GM19324 (cell line): ENCODE measurements at regions not wholly inside any gene's neighbourhood (a gene's known extent, or its start where the extent isn't known, plus 50 kb on each side); places are given as distances from the start of the nearest gene placed in this dataset.
"Not testable (repeated sequence)": the region's sequence is repeated elsewhere in the genome, so short reads cannot be mapped to it uniquely, and the experiment has no call there.

Experiments
- ATAC-seq: cut with Tn5 transposase; IDR thresholded peaks from one replicate; pipeline ENCODE4 v1.9.1; 2021; ENCODE audit warnings: mild to moderate bottlenecking, moderate library complexity; ENCODE audit not compliant: unreplicated experiment, low FRiP score

GRCh38 chr2:47964277-47964676 lies 58.0 kb upstream of the FBXO11 start:
- ATAC-seq: no peak

DNA sequence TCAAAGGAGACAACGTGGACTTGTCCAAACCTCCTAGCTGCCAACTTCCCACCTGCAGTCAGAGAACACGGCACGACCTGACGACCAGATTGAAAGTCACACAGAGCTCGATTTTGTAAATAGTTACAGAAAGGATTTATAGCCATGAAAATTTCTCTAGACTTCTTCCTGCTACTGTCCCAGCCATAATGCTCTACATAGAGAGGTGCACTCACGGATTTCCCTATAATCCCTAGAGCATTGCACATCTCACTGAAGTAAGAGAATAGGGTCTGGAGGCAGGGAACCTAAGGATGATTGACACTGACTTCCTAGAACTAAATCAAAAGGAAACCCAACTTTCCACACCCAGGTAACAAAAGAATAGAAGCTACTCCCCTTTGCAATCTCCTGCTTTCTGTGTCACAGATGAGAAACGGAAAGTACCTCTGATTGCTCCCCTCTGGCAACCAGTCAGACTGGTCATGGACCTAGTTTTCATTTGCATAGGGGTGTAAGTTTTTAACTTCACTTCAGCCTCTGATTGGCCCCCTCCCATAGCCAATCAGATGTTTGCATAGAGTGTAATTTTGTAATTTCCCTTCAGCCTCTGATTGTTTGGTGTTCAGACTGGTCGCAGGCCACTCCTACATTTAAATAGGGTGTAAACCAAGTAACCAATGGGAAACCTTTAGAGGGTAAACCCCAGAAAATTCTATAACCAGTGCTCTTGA lies 58.6 kb upstream of the FBXO11 start:
- no peak for ATAC-seq

GRCh38 chr2:47976728-47977127 lies 70.4 kb upstream of the FBXO11 start:
- ATAC-seq: not testable (repeated sequence)

- no peak for ATAC-seq
Observed at GRCh38 chr2:47984041-47984440, 77.7 kb upstream of the FBXO11 start.

DNA sequence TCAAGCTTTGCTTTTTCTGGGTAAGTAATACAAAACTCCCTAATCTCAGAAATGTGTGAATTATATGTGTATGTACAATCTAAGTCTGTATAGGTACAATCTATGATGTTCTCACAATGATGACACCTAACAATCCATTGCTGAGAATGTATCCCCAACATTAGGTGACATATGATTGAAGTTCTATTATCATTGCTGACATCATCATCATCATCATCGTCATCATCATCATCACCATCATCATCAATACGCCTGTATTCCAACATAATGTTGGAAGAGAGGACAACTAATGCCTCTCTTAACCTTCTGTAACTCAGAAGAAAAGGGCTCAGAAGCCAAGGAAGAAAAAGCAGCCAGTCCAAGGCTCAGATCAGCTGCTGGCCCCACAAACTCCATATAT lies 84.2 kb upstream of the FBXO11 start:
- no peak for ATAC-seq

DNA sequence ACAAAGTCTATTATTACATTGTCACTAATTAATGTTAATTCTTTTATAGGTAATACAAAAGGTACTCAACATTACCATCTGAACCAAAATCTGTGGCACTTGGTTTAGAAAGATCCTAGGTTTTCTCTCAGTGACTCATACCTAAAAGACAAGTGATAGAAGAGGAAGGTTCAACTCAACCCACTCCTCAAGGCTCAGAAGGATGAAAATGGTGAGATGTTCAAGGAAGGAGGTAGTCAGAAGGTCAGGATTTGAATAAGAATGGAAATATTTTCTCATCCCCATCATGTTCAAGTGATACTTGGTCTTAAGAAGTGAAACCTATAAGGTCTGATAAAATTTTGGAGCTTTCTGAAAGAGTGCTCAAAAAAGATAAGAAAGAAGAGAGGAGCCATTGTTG lies 86.4 kb upstream of the FBXO11 start:
- ATAC-seq: no peak

- ATAC-seq: no peak
Observed at GRCh38 chr2:47996808-47997207, 90.5 kb upstream of the FBXO11 start.

DNA sequence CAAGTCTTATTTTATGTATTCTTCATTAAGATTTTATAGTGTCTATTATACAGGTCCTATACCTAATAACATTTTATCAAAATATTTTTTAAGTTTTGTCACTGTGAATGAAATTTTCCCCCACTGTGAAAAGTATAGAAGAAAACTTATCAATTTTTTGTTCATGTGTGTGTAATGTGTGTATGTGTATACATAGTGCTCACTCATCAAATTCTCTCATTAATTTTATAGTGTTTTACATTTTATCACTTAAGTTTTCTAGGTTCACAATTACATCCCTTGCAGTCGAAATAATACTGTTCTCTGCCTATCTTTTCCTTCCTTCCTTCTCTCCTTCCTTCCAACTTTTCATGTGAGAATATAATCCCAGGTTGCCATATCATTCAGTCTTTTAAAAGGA lies 93.2 kb upstream of the FBXO11 start:
- no peak for ATAC-seq

DNA sequence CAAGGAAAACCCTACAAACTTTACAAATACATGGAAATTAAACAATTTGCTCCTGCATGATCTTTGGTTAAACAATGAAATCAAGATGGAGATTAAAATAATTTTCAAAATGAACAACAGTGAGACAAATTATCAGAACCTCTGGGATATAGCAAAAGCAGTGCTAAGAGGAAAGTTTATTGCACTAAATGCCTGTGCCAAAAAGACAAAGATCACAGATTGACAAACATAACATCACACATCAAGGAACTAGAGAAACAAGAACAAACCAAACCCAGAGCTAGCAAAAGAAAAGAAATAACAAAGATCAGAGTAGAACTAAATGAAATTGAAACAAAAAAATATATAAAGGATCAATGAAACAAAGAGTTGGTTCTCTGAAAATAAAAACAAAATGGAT lies 95.2 kb upstream of the FBXO11 start:
- no peak for ATAC-seq

DNA sequence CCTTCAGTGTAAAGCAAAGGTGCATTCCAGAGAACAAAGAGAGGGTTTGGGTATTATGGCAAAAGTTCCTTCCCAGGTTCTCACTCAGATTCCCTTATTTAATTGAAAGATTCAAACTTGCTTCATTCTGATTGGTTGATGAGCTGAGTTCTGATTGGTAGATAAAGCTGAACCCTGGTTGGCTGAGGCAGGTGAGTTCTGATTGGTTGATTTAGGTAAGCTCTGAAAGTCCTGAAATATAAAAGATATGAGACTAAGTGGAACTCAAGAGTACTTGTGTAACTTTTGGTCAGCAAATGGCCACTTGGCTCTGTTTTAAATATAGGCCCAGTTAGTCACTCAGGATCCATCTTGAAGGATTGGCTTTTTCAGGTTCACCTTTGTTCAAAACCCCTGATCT lies 99.8 kb upstream of the FBXO11 start:
- no peak for ATAC-seq

- no peak for ATAC-seq
Observed at GRCh38 chr2:48007699-48008268, 101.5 kb upstream of the FBXO11 start.

GRCh38 chr2:48009256-48009655 lies 103.0 kb upstream of the FBXO11 start:
- no peak for ATAC-seq

GRCh38 chr2:48015421-48015820 lies 109.1 kb upstream of the FBXO11 start:
- ATAC-seq: no peak

DNA sequence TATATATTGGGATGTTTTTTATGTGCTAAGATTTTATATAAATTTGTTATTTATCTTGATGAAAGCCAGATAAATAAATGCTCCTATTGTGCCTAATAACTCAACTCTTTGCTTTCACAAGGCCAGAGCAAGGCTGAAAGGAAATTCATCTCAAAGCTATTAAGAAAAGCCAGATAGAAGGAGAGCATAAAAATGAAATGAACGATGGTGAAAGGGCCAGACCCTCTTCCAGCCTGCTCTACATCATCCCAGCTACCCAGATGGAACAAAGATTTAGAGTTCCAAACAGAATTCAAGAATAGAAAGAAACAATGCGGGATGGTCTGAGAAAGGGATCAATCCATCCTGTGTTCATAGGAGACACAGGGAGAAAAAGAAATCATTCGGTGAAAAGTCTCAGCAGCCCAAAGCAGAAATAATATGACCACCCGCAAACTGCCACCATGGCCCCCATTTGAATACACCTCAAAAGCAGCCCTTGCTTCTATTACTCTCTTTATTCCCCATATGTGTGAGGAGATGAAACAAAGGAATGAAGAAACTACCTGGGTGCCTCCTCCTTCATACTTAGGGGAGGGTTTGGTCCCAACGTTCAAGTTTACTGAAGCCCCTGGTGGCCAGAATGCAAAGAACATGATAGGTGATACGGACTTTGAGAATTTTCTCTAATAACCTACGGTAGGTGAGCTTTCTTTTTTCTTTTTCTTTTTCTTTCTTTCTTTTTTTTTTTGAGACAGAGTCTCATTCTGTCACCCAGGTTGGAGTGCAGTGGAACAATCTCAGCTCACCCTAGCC lies 110.1 kb upstream of the FBXO11 start:
- no peak for ATAC-seq

- ATAC-seq: no peak
Observed at GRCh38 chr2:48017136-48017535, 110.8 kb upstream of the FBXO11 start.

DNA sequence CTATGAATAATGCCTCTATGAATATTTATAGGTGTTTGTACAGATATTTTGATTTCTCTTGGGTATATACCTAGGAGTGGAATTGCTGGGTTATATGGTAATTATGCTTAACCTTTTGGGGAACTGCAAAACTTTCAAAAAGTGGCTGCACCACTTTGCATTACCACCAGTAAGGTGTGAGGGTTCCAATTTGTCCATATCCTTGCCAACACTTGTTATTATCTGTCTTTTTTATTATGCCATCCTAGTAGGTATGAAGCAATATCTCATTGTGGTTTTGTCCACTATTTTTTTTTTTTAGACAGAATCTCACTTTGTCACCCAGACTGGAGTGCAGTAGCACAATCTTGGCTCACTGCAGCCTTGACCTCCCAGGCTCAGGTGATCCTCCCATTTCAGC lies 112.2 kb upstream of the FBXO11 start:
- ATAC-seq: no peak

DNA sequence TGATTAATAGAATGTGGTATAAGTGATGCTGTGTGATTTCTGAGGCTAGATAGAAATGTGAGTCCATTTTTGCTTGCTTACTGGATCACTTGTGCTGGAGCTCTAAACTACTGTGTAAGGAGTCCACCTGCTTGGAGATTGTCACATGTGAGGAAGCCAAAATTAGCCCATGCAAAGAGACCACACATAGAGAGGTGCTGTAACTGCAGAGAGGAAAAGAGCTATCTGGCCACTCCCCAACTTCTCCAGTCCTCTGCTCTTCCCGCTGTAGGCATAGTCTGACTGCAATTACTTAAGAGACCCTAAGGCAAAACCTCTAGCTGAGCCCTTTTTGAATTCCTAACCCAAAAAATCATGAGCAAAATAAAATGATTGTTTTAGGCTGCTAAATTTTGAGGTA lies 120.6 kb upstream of the FBXO11 start:
- ATAC-seq: no peak

DNA sequence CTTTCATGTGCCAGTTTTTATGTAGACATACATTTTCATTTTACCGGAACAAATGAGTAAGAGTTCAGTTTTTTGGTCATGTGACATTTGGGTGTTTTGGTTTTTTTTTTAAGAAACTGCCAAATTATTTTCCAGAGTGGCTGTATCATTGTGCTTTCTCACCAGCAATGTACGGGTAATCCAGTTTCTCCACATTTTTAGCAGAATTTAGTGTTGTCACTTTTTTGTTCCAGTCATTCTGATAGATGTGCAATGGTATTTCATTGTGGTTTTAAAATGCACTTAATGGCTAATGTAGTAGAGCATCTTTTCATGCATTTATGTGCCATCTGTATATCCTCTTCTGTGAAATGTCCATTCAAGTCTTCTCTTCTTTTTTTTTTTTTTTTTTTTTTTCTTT lies 126.5 kb upstream of the FBXO11 start:
- no peak for ATAC-seq

GRCh38 chr2:48034295-48034694 lies 128.0 kb upstream of the FBXO11 start:
- no peak for ATAC-seq

GRCh38 chr2:48036312-48036711 lies 130.0 kb upstream of the FBXO11 start:
- no peak for ATAC-seq

DNA sequence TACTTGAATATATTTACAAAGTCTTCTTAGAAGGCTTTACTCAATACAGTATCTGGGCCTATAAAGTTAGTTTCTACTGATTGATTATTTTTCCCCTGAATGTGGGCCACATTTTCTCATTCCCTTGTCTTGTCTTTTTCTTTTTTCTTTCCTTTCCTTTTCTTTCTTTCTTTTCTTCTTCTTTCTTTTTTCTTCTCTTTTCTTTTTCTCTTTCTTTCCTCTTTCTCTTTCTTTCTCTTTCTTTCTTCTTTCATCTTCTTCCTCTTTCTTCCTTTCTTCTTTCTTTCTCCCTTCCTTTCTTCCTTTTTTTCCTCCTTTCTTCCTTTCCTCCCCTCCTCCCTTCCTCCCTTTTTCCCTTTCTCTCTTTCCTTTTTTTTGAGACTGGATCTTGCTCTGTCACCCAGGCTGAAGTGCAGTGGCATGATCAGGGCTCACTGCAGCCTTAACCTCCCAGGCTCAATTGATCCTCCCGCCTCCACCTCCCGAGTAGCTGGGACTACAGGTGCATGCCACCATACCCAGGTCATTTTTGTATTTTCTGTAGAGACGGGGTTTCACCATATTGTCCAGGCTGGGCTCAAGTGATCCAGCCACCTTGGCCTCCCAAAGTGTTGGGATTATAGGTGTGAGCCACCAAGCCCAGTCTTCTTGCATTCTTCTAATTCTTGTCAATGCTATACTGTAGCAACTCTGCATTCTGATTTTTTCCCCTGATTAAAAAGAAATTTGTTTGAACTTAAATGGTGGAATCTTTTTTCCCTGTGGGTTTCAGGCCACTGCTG lies 133.1 kb upstream of the FBXO11 start:
- ATAC-seq: no peak
